Esophagus muscularis mucosa (tissue), 4 donors: ENCODE measurements at regions not wholly inside any gene's neighbourhood (a gene's known extent, or its start where the extent isn't known, plus 50 kb on each side); places are given as distances from the start of the nearest gene placed in this dataset.

Experiments used
- DNase-seq: peaks from one replicate; pipeline ENCODE4 v3.0.0-alpha.2; 2017; ENCODE audit errors: extremely low spot score
- H3K27ac ChIP-seq, 4 donors: fragments of 200-600 bp; sonication (generic); replicated peaks in 1 of 4; 1 replicate in 3 of 4; 2 replicates in 1 of 4; pipeline ENCODE4 v1.5.1; 2016 to 2019; ENCODE audit warnings: mild to moderate bottlenecking in 1 of 4
- H3K27me3 ChIP-seq, 4 donors: fragments of 200-600 bp; sonication (generic); one replicate each; pipeline versions ENCODE4 v1.5.1 to v1.6.0; 2016 to 2019
- H3K36me3 ChIP-seq, 4 donors: fragments of 200-600 bp; sonication (generic); one replicate each; pipeline ENCODE4 v1.5.1; 2016 to 2019
- H3K4me1 ChIP-seq, 4 donors: fragments of 200-600 bp; sonication (generic); one replicate each; pipeline ENCODE4 v1.5.1; 2016 to 2019
- H3K4me3 ChIP-seq, 4 donors: fragments of 200-600 bp; sonication (generic); 1 replicate in 2 of 4; 2 replicates in 2 of 4; pipeline ENCODE4 v1.5.1; 2016 to 2019; ENCODE audit warnings: mild to moderate bottlenecking in 4 of 4, moderate library complexity in 1 of 4
- H3K9me3 ChIP-seq, 4 donors: fragments of 200-600 bp; sonication (generic); 1 replicate in 3 of 4; 2 replicates in 1 of 4; pipeline ENCODE4 v1.5.1; 2016 to 2019
- EP300 ChIP-seq: sonication (generic); formaldehyde crosslinking; IDR thresholded peaks from one replicate; pipeline ENCODE4 v1.6.1; 2017; ENCODE audit warnings: antibody characterized with exemption
- POLR2A ChIP-seq: fragments of 450-650 bp; IDR thresholded peaks from one replicate; pipeline ENCODE4 v1.6.1; 2017; ENCODE audit warnings: antibody characterized with exemption, moderate library complexity, mild to moderate bottlenecking, low read depth
- POLR2AphosphoS5 ChIP-seq, 2 donors: sonication (generic); formaldehyde crosslinking; IDR thresholded peaks; one replicate each; pipeline ENCODE4 v1.6.1; 2017; ENCODE audit warnings: antibody characterized with exemption in 2 of 2
- WGBS: methylation state at CpG from one replicate; pipeline ENCODE4 v1.1.5; 2018; 5-methylcytosine and 5-hydroxymethylcytosine counted together
- intact Hi-C: fragments of 100-400 bp; cut with DNase I; formaldehyde crosslinking; loops from one replicate; pipeline ENCODE4 v1.15.1; 2023
- small RNA-seq, 3 donors: library from RNA; depleted of rRNA; stranded (forward); fragments of <200 nt; gene quantifications; one replicate each; pipeline ENCODE3, GENCODE V24; 2016
- TF ChIP-seq, protein P1 (sequence below), 3 experiments: fragments of 200-600 bp in 2 of 3; fragments of 450-650 bp in 1 of 3; sonication (generic) in 2 of 3; IDR thresholded peaks; one replicate each; pipeline ENCODE4 v1.5.1; 2017 to 2019; ENCODE audit warnings: antibody characterized with exemption in 3 of 3, mild to moderate bottlenecking in 2 of 3, moderate library complexity in 1 of 3

DNA sequence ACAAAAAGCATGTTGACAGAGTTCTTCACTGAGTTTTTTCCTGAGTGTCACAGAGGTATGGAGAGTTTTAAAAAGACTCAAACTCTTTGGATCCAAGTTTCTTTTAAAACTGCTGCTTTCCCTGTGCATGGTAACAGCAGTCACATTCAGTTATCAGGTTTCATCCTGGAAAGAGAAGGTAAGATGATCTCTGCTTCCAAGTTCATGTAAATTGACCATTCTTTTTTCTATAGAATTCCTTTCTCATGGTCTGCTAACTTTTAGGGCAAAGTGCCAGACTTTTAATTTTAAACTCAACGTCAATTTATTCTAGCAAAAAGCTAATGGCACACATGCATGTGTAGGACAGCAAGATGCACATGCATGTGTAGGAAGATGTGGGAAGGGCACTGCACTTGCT, 52.5 kb upstream of the PRLR start:
- H3K36me3 ChIP-seq: no peaks in the 10 kb centered on the region
- no peak overlapping the region for H3K27ac ChIP-seq
- H3K4me3 ChIP-seq: no peak overlapping the region
- no peak for DNase-seq
- WGBS: 50% methylated on average over 1 of the region's 1 CpG
- intact Hi-C loops: no loop called here
- TF ChIP-seq POLR2AphosphoS5 (IDR thresholded peaks at IDR 0.05) (no peak), POLR2A (no peak), EP300 (no peak)
- TF ChIP-seq, protein P1, sequence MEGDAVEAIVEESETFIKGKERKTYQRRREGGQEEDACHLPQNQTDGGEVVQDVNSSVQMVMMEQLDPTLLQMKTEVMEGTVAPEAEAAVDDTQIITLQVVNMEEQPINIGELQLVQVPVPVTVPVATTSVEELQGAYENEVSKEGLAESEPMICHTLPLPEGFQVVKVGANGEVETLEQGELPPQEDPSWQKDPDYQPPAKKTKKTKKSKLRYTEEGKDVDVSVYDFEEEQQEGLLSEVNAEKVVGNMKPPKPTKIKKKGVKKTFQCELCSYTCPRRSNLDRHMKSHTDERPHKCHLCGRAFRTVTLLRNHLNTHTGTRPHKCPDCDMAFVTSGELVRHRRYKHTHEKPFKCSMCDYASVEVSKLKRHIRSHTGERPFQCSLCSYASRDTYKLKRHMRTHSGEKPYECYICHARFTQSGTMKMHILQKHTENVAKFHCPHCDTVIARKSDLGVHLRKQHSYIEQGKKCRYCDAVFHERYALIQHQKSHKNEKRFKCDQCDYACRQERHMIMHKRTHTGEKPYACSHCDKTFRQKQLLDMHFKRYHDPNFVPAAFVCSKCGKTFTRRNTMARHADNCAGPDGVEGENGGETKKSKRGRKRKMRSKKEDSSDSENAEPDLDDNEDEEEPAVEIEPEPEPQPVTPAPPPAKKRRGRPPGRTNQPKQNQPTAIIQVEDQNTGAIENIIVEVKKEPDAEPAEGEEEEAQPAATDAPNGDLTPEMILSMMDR (IDR thresholded peaks at IDR 0.05): no peak
- H3K9me3 ChIP-seq: no peaks in the 10 kb centered on the region
- H3K4me1 ChIP-seq: no peaks in the 10 kb centered on the region
- no peaks in the 10 kb centered on the region for H3K27me3 ChIP-seq

DNA sequence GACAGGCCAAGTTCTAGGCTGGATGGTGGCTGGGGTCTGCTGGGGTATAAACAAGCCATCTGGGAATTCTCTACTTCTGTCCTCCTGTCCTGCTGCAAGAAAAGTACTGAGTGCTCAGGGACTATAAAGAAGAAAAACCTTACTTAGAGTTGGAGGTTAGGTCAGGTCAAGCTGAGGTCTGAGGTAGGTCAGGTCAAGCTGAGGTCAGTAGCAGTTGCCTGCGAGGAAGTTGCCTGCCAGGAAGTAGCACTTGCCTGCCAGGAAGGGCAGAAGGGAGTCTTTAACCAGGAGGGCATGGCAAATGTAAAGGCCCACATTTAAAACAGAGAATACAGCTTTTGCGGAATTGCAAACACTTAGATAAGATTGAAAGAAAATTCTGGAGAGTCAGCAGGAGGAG, 51.3 kb upstream of the PRLR start:
- no peak for DNase-seq
- Histone ChIP-seq H3K27me3 (no peaks in the 10 kb centered on the region), H3K4me1 (no peaks in the 10 kb centered on the region), H3K9me3 (no peaks in the 10 kb centered on the region), H3K36me3 (no peaks in the 10 kb centered on the region), H3K4me3 (no peak overlapping the region), H3K27ac (no peak overlapping the region)
- intact Hi-C loops: no loop called here
- 54% methylated on average over 2 of the region's 2 CpGs for WGBS
- TF ChIP-seq POLR2AphosphoS5 (IDR thresholded peaks at IDR 0.05) (no peak), POLR2A (no peak), EP300 (no peak)
- TF ChIP-seq, protein P1 (IDR thresholded peaks at IDR 0.05): no peak

Small RNA genes in the stretch of these regions (small RNA-seq; reads per million reads assigned to genes)
- 0 reads per million in 3 donors for gene RF00012
